ENCODE measurements at regions not wholly inside any gene's neighbourhood (a gene's known extent, or its start where the extent isn't known, plus 50 kb on each side); places are given as distances from the start of the nearest gene placed in this dataset.

DNA sequence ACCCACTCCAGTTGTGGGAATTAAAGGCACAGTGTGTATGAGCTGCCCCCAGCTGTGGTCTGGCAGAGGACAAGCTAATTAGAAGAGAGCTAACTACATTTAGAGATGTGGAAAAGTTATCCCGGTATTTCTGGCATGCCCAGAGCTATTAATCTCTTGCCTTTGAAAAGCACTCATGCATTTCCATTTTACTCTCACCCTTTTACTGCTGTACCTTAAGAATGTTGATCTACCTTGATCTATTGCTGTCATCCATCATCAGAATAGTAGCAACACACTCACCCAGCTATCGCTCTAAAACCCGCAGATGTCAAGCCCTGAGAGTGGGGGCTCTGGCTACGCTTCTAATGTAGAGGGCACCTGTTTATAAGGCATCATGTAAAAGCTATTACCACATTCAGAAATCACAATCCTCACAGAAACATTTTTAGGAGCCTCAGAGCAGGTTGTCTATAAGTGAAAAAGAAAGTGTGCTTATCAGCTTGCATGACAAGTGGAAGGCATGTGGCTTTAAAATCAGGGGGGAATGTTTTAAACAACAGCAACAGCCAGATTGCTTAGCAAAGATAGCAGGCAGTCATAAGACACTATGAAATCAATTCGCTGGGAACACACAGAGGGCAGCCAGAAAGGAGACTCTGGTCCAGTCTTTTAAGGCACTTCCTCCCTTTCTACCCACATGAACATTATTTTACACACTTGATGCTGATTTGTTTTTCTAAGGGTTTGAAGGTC is 224.2 kb upstream of the IRS2 start:
- Histone ChIP-seq H4K20me1 (replicated peaks; ENCODE audit: insufficient read depth) (no peaks in the 10 kb centered on the region), H3K36me3 (ENCODE audit: insufficient read depth) (no peaks in the 10 kb centered on the region), H3K4me2 (no peak overlapping the region), H2AFZ (0 out of 2 replicates have a peak overlapping the region, but pooled peaks have one; percentile 28), H3K27ac (ENCODE audit: low read depth) (no peak overlapping the region), H3K4me3 (no peak overlapping the region), H3F3A (replicated peaks; ENCODE audit: low read depth) (no peaks in the 10 kb centered on the region), H3K79me2 (replicated peaks; ENCODE audit: insufficient read depth) (no peaks in the 10 kb centered on the region), H3K4me1 (ENCODE audit: insufficient read depth) (no peaks in the 10 kb centered on the region), H3K9me2 (ENCODE audit: insufficient read depth) (peaks cover 1% of the 10 kb centered on the region; the same call in 1 of the 2 replicates), H3K27me3 (ENCODE audit: insufficient read depth) (no peaks in the 10 kb centered on the region)
- no peak overlapping the region for H3K4me3 Mint-ChIP-seq
- ATAC-seq (no peak), DNase-seq (ENCODE audit: low spot score) (no peak)
- H3K9me3 Mint-ChIP-seq, result no peaks in the 10 kb centered on the region
- no peaks in the 10 kb centered on the region for H3K36me3 Mint-ChIP-seq (ENCODE audit: low read depth)
- H3K27me3 Mint-ChIP-seq (ENCODE audit: insufficient read depth, low read depth, poor library complexity), result peaks cover 3% of the 10 kb centered on the region
- H3K4me1 Mint-ChIP-seq, result no peaks in the 10 kb centered on the region
- no peak for TF ChIP-seq ZNF114 (CRISPR knock-in tag; IDR thresholded peaks at IDR 0.05)
- TF ChIP-seq ZNF462 (CRISPR knock-in tag; IDR thresholded peaks at IDR 0.05), result no peak
- no peak for TF ChIP-seq ZNF331 (CRISPR knock-in tag; IDR thresholded peaks at IDR 0.05; ENCODE audit: low read depth)
- TF ChIP-seq EZH2 (IDR thresholded peaks at IDR 0.05; ENCODE audit: low read depth, unreplicated experiment), result no peak
- TF ChIP-seq POLR2AphosphoS5 (IDR thresholded peaks at IDR 0.05; ENCODE audit: low read depth), result no peak
- TF ChIP-seq, protein P1, sequence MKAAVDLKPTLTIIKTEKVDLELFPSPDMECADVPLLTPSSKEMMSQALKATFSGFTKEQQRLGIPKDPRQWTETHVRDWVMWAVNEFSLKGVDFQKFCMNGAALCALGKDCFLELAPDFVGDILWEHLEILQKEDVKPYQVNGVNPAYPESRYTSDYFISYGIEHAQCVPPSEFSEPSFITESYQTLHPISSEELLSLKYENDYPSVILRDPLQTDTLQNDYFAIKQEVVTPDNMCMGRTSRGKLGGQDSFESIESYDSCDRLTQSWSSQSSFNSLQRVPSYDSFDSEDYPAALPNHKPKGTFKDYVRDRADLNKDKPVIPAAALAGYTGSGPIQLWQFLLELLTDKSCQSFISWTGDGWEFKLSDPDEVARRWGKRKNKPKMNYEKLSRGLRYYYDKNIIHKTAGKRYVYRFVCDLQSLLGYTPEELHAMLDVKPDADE (IDR thresholded peaks at IDR 0.05), result no peak
- no peak overlapping the region for H3K27ac Mint-ChIP-seq
